Keratinocyte (primary cell): ENCODE measurements at regions not wholly inside any gene's neighbourhood (a gene's known extent, or its start where the extent isn't known, plus 50 kb on each side); places are given as distances from the start of the nearest gene placed in this dataset.

ENCODE experiments used
- EZH2 ChIP-seq: IDR thresholded peaks from one replicate; pipeline ENCODE4 v1.6.1; 2012; ENCODE audit warnings: inconsistent platforms, mild to moderate bottlenecking, low read length, moderate library complexity
- TF ChIP-seq, protein P1 (sequence below), 3 experiments: IDR thresholded peaks in 1 of 3; conservative IDR thresholded peaks in 1 of 3; optimal IDR thresholded peaks in 1 of 3; 2 replicates in 2 of 3; 3 replicates in 1 of 3; pipeline versions ENCODE3 to v1.5.1; 2011; ENCODE audit warnings: low read length in 3 of 3, mild to moderate bottlenecking in 3 of 3, moderate library complexity in 2 of 3, control low read depth in 1 of 3, inconsistent platforms in 1 of 3; ENCODE audit not compliant: insufficient read depth in 2 of 3; ENCODE audit errors: extremely low read depth in 1 of 3

DNA sequence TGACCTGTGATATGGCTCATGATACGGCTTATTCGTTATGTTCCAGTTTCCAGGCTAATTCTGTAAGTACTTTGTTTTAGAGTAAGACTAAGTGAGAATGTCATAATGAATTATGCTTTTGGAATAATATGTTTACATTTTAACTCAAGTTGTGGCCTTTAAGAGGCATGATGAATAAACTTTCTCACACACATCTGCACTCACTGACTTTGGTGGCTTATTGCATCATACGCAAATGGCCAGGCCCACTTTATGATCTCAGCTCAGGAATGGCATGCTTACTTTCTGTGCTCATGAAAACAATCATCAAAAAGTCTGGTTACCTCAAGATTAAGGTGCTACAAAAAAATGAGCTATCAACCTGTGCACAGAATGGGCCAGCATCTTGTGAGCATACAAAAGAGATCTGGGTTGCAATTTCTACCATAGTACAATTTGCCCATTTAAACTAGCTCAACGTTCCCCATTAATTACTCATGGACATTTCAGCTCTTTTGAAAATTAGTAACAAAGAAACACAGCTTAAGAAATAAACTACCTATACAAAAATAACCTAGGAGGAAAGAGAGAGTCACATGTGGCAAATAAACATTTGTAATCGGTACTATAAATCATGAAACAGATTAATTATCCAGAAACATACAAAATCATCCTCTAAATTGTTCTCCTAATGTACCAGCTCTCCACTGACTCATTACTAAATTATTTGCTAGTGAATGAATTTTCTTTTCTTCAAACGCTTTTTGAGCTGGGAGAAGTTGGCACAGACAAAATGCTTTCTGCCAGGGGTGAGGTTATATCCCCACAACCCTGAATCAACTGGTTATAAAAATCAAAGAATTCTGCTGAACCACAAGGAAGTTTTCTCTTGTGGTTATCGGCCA, 439.0 kb upstream of the ADAMTS9 start:
- no peak for TF ChIP-seq EZH2
- TF ChIP-seq, protein P1, sequence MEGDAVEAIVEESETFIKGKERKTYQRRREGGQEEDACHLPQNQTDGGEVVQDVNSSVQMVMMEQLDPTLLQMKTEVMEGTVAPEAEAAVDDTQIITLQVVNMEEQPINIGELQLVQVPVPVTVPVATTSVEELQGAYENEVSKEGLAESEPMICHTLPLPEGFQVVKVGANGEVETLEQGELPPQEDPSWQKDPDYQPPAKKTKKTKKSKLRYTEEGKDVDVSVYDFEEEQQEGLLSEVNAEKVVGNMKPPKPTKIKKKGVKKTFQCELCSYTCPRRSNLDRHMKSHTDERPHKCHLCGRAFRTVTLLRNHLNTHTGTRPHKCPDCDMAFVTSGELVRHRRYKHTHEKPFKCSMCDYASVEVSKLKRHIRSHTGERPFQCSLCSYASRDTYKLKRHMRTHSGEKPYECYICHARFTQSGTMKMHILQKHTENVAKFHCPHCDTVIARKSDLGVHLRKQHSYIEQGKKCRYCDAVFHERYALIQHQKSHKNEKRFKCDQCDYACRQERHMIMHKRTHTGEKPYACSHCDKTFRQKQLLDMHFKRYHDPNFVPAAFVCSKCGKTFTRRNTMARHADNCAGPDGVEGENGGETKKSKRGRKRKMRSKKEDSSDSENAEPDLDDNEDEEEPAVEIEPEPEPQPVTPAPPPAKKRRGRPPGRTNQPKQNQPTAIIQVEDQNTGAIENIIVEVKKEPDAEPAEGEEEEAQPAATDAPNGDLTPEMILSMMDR (optimal IDR thresholded peaks at IDR 0.05 in 1 of 3, IDR thresholded peaks at IDR 0.05 in 1 of 3, conservative IDR thresholded peaks at IDR 0.05 in 1 of 3; ENCODE audit: extremely low read depth in 1 of 3, insufficient read depth in 2 of 3, low read length in 3 of 3) = no peak
